Mucosa of descending colon (tissue), 3 donors: ENCODE measurements at regions not wholly inside any gene's neighbourhood (a gene's known extent, or its start where the extent isn't known, plus 50 kb on each side); places are given as distances from the start of the nearest gene placed in this dataset.
"Not testable (repeated sequence)": the region's sequence is repeated elsewhere in the genome, so short reads cannot be mapped to it uniquely, and the experiment has no call there.

Experiments used
- ATAC-seq: fragments of 200-7000 bp; cut with Tn5 transposase; one replicate; pipeline ENCODE4 v1.9.1; 2020; ENCODE audit warnings: mild to moderate bottlenecking, moderate library complexity
- DNase-seq, 3 donors: peaks; one replicate each; pipeline ENCODE4 v3.0.0-alpha.2; 2020
- H3K36me3 ChIP-seq: fragments of 200-600 bp; one replicate; pipeline ENCODE4 v1.8.0; 2021; ENCODE audit warnings: low read depth, mild to moderate bottlenecking
- H3K4me1 ChIP-seq: fragments of 200-600 bp; one replicate; pipeline ENCODE4 v1.8.0; 2021; ENCODE audit warnings: low read depth, mild to moderate bottlenecking
- H3K4me3 ChIP-seq: fragments of 200-600 bp; one replicate; pipeline ENCODE4 v1.8.0; 2021; ENCODE audit warnings: mild to moderate bottlenecking
- H3K9me3 ChIP-seq: fragments of 200-600 bp; one replicate; pipeline ENCODE4 v1.8.0; 2021; ENCODE audit warnings: mild to moderate bottlenecking
- CTCF ChIP-seq: fragments of 200-600 bp; IDR thresholded peaks from one replicate; pipeline ENCODE4 v1.8.0; 2022; ENCODE audit warnings: antibody characterized with exemption, mild to moderate bottlenecking
- intact Hi-C, 2 donors: fragments of 100-400 bp; cut with DNase I in 1 of 2; cut with micrococcal nuclease in 1 of 2; formaldehyde crosslinking; loops; one replicate each; pipeline versions ENCODE4 v1.11.0 to v1.11.1; 2022; cut with DNase I, micrococcal nuclease
- donor health status: DM: no; HTN: no; CAD: no; lungs with moderate emphysema.
- donor health status: DM: no; HTN: no; CAD: no.
- donor health status: DM: no; HTN: yes; CAD: no.

GRCh38 chrX:30995060-30995700, 76.7 kb downstream of the FTHL17 start:
- no peaks in the 10 kb centered on the region for H3K9me3 ChIP-seq
- no peak overlapping the region for H3K4me3 ChIP-seq
- no peaks in the 10 kb centered on the region for H3K36me3 ChIP-seq
- no peaks in the 10 kb centered on the region for H3K4me1 ChIP-seq
- DNase-seq (no peak), ATAC-seq (no peak)
- intact Hi-C loops = no loop called here
- no peak for TF ChIP-seq CTCF

- H3K4me3 ChIP-seq, H3K9me3 ChIP-seq, H3K36me3 ChIP-seq, H3K4me1 ChIP-seq, intact Hi-C loops, ATAC-seq, DNase-seq: not testable (repeated sequence)
Observed at GRCh38 chrX:30994018-30994417, 77.8 kb downstream of the FTHL17 start.

GRCh38 chrX:30992381-30992904, 79.4 kb downstream of the FTHL17 start:
- Histone ChIP-seq H3K4me1 (no peaks in the 10 kb centered on the region), H3K4me3 (no peak overlapping the region), H3K36me3 (no peaks in the 10 kb centered on the region), H3K9me3 (no peaks in the 10 kb centered on the region)
- intact Hi-C loops = no loop called here
- DNase-seq (peak in 1 of 3 donors; percentile 7), ATAC-seq (peak; percentile 68)
- no peak for TF ChIP-seq CTCF

- no peak for DNase-seq
- Histone ChIP-seq H3K9me3 (no peaks in the 10 kb centered on the region), H3K4me1 (no peaks in the 10 kb centered on the region), H3K4me3 (no peak overlapping the region), H3K36me3 (no peaks in the 10 kb centered on the region)
- TF ChIP-seq CTCF = no peak
- ATAC-seq = no peak
- intact Hi-C loops = no loop called here
Observed at GRCh38 chrX:30990361-30990760, 81.5 kb downstream of the FTHL17 start.

GRCh38 chrX:30982467-30982866, 89.4 kb downstream of the FTHL17 start:
- Histone ChIP-seq H3K36me3 (no peaks in the 10 kb centered on the region), H3K4me3 (no peak overlapping the region), H3K9me3 (no peaks in the 10 kb centered on the region), H3K4me1 (no peaks in the 10 kb centered on the region)
- DNase-seq = no peak
- intact Hi-C loops = loop anchor here in 1 of 2 donors (10.0 kb wide), 1 partner anchor 198 kb away; no protein-coding TSS in a partner anchor
- no peak for ATAC-seq
- no peak for TF ChIP-seq CTCF

- DNase-seq (no peak), ATAC-seq (no peak)
- H3K4me3 ChIP-seq = no peak overlapping the region
- TF ChIP-seq CTCF = no peak
- H3K36me3 ChIP-seq = no peaks in the 10 kb centered on the region
- H3K4me1 ChIP-seq = no peaks in the 10 kb centered on the region
- intact Hi-C loops = loop anchor here in 1 of 2 donors (10.0 kb wide), 1 partner anchor 197 kb away; no protein-coding TSS in a partner anchor
- no peaks in the 10 kb centered on the region for H3K9me3 ChIP-seq
Observed at GRCh38 chrX:30981968-30982367, 89.9 kb downstream of the FTHL17 start.
